Fibroblast of the aortic adventitia (primary cell): ENCODE measurements at regions not wholly inside any gene's neighbourhood (a gene's known extent, or its start where the extent isn't known, plus 50 kb on each side); places are given as distances from the start of the nearest gene placed in this dataset.

ENCODE experiments used
- DNase-seq: peaks from one replicate; pipeline ENCODE4 v3.0.0-alpha.2; 2010; ENCODE audit warnings: low read depth
- H3K4me3 ChIP-seq: 2 replicates; pipeline ENCODE4 v1.5.1; 2011; ENCODE audit warnings: low read depth, mild to moderate bottlenecking, control low read depth, low read length, moderate library complexity
- TF ChIP-seq, protein P1 (sequence below): IDR thresholded peaks from 2 replicates; pipeline ENCODE4 v1.5.1; 2011; ENCODE audit warnings: mild to moderate bottlenecking, low read length, control low read depth, inconsistent platforms; ENCODE audit not compliant: insufficient read depth

DNA sequence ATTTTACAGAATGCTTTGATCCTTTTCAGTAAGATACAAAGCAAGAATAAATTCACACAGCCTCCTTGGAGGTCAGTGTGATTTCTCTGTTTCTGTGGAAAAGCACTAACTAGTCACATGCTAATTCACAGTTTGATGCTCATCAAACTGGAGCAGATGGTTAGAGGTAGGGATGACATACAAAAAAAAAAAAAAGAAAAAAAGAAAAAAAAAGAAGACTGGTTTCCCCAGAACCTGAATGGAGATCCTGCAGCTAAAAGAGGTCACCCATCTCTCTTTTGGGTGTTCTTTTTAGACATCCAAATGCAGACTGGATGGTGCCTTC lies 123.7 kb upstream of the ANKRD55 start:
- H3K4me3 ChIP-seq = no peak overlapping the region
- TF ChIP-seq, protein P1, sequence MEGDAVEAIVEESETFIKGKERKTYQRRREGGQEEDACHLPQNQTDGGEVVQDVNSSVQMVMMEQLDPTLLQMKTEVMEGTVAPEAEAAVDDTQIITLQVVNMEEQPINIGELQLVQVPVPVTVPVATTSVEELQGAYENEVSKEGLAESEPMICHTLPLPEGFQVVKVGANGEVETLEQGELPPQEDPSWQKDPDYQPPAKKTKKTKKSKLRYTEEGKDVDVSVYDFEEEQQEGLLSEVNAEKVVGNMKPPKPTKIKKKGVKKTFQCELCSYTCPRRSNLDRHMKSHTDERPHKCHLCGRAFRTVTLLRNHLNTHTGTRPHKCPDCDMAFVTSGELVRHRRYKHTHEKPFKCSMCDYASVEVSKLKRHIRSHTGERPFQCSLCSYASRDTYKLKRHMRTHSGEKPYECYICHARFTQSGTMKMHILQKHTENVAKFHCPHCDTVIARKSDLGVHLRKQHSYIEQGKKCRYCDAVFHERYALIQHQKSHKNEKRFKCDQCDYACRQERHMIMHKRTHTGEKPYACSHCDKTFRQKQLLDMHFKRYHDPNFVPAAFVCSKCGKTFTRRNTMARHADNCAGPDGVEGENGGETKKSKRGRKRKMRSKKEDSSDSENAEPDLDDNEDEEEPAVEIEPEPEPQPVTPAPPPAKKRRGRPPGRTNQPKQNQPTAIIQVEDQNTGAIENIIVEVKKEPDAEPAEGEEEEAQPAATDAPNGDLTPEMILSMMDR = no peak
- no peak for DNase-seq

DNA sequence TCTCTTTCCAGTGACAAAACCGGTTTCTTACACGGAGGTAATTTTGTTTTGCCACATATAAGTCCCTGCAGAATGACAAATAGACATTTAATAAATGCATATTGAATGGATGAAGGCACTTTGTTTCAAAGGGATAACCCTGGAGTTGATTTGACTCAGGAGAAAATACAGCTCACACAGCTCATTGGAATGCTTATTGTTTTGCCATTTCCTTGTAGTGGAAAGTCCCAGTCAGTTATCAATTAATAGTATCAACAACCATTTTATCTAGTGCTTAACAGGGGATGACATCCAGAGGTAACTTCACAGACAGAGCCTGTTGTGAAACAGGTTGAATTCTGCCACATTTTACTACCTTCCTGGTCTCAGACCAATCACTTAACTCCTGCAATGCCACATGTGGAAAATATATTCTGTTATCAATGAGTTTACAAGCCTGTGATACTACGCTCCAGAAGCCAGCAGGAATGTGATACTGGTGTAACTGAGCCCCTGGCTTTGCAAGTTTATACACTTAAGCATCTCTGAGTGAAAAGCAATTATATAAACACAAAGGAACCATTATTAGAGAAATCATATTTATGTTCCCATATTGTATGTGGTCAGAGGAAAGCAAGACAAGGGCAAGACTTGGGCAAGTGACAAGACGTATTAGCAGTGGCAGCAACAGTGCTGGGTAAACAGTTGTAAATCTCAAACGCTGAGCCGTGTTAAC lies 123.1 kb upstream of the ANKRD55 start:
- DNase-seq = no peak
- TF ChIP-seq, protein P1 = no peak
- no peak overlapping the region for H3K4me3 ChIP-seq

DNA sequence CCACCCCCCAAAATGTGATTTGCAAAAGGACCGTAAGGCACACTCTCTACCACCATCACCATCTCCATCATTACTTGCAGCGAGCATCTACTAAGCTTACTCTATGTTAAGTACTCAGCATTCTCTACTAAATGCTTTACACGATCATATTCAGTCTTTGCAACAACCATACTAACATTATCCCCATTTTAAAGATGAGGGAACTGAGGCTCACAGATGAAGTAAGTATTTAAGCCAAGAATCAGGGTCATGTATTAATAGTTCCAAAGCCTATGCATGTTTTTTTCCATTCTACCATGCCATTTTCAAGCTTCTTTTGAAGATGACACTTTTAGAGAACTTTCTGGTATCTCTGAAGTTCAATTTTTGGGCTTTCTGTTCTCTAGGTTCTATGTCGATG lies 121.7 kb upstream of the ANKRD55 start:
- no peak for DNase-seq
- TF ChIP-seq, protein P1 = no peak
- no peak overlapping the region for H3K4me3 ChIP-seq

DNA sequence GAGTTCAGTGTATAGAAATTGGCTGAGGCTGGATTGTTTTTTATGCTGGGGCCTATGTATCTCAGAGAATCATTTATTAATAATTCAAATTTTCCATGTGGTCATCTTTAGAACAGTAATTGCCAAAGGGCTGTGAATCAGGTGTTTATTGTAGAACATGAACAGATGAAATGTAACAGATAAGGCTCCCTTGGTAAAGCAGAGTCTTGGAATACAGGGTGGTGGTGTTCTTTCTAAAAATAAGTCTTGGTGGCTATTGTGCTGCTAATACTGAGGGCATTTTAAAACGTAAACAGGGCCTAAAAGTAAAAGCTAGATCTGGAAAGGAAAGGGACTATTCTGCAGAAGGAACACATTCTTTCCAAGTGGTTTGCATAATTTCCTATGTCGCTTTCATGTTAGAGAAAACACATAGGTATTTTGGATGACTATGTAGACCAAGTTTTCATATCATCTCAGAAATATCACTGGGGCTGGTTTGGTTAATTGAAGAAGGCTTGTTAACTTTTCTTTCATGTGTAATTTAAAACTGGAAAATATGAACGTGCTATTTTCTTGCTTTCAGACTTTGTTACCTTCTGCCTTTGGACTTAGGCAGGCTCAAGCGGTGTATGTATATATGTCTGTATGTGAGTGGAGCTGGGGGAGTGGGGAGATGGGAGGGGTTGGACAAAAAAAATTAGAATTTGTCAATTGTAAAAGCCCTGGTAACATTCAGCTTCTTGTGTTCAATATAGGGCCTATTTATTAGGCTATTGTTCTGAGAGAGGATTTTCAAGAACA lies 119.9 kb upstream of the ANKRD55 start:
- DNase-seq = no peak
- TF ChIP-seq, protein P1 = no peak
- H3K4me3 ChIP-seq = no peak overlapping the region

DNA sequence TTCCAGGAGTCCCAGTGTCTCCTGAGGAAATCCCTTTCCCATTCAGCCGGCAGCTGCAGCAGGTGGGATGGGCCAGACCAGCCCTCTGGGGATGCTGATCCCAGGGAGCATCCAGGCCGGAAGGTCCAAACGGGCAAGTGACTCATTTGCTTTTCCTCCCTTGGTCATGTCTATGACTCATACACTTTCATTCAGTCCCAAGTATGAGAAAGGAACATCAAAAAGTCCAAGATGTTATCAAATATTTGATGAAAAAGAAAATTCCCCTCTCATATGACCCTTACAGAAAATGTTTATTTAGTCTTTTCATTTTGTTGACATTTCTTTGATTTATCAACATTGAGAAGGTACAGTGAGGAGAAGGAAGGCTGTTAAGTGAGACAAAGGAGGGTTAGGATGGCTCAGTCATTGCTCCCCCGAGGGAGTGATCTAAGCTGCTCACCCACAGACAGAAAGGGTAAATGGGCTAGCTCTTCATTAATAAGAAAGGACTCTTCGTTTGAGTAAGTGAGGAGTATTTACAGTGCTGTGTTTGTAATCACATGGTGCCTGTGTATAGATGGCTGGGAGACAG lies 117.6 kb upstream of the ANKRD55 start:
- peak; percentile 71 for DNase-seq
- TF ChIP-seq, protein P1 = no peak
- H3K4me3 ChIP-seq = no peak overlapping the region

DNA sequence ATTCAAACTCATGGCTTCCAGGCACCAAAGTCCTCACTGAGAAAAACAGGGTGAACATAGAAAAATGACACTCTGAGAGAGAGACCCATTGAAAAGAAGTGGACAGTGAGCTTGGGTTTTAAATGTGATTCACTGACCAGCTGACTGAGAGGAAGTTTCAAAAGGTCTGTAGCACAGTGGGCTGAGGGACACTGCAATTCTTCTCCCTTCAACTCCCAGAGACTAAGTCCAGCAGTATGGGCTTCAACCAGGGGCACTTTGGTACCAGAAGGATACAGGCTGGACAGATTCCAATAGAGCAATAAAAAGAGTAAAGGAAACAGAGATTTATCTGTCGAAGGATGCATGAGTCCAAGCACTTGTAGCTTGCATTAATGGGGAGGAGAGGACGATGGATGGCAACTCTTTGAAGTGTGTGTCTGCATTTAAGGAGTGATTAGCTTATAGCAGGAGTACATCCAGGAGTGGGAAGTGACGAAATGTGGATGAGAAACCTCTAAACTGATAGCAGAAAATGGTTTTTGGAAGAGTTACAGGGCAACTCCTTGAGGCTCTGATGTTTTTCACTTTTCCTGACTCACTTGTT lies 117.0 kb upstream of the ANKRD55 start:
- TF ChIP-seq, protein P1 = no peak
- H3K4me3 ChIP-seq = no peak overlapping the region
- no peak for DNase-seq
